ENCODE measurements at regions not wholly inside any gene's neighbourhood (a gene's known extent, or its start where the extent isn't known, plus 50 kb on each side); places are given as distances from the start of the nearest gene placed in this dataset.
"Not testable (repeated sequence)": the region's sequence is repeated elsewhere in the genome, so short reads cannot be mapped to it uniquely, and the experiment has no call there.

DNA sequence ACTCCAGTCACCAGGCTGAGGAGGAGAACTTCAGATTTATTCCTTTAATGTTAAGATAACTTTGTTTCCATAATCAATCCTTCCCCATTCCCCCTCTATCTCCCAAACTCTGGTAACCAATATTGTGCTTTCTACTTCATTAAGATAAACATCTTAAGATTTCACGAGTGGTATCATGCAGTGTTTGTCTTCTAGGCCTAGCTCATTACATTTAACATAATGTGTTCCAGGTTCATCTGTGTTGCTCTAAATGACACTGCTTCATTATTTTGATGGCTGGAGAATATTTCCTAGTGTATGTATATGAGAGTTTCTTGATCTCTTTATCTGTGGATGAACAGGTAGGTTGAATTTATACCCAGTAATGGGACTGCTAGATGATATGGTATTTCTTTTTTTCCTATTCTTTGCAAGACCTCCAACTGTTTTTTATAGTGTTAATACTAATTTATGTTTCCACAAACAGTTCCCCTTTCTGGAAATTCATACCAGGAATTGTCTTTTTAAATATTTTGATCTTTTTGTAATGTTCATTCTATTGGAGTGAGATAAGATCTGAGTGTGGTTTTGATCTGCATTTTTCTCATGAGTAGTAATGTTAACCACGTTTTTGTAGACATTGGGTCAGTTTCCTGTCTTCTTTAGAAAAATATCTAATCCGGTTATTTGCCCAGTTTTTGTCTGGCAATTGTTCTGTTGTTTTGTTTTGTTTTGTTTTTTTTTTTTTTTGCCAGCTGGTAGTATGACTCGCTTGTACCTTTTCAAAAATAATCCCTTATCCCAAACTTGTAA lies 97.3 kb downstream of the POTEH start:
- DNase-seq; H3K4me3 ChIP-seq; H3K27ac ChIP-seq; H3K27me3 ChIP-seq (replicated peaks in 1 of 7); H3K36me3 ChIP-seq; H3K9me3 ChIP-seq; H3K4me1 ChIP-seq; intact Hi-C loops (cut with DNase I; ENCODE audit: low total_unique reads): not testable (repeated sequence)
- 36 to 50% (median 45%) methylated on average over 3 to 4 of the region's 4 CpGs for WGBS, 5 donors

DNA sequence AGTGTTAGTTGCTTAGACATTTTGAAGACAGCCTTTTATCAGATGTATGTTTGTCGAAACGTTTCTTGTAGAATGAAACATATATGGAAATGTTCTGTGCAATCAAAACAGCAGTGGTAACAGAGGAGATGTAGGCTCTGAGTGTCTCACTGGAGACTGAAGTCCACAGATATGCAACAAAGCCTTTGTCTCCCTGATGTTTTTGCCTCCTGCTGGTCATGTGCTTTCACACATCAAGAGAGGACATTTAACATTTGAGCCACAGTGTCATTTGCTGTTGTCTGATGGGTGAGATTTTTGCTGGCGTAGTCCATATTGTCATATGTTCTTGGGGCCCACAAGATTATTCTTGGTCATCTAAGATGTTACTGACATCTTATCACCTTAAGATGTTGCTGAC lies 101.7 kb downstream of the POTEH start:
- H3K27ac ChIP-seq; H3K27me3 ChIP-seq (replicated peaks in 1 of 7); H3K9me3 ChIP-seq; intact Hi-C loops (cut with DNase I; ENCODE audit: low total_unique reads); H3K4me3 ChIP-seq; H3K4me1 ChIP-seq; DNase-seq; H3K36me3 ChIP-seq: not testable (repeated sequence)
- 71 to 94% (median 91%) methylated on average over 1 of the region's 3 CpGs; no CpG with 5 or more reads in 1 of the 5 donors for whole genome bisulfite sequencing, 5 donors

DNA sequence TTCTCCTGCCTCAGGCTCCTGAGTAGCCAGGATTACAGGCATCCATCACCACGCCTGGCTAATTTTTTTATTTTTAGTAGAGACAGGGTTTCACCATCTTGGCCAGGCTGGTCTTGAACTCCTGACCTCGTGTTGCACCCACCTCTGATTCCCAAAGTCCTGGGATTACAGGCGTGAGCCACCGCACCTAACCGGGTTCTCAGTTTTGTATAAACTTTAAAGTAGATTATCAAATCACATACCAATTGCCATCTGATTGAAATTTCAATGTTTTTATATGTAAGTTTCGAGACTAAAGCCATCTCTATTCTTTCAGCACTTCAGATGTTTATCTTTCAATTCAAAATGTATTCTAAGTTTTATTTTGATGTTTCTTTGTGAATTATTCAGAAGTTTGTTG lies 110.1 kb downstream of the POTEH start:
- DNase-seq; H3K9me3 ChIP-seq; H3K36me3 ChIP-seq; intact Hi-C loops (cut with DNase I; ENCODE audit: low total_unique reads); H3K27ac ChIP-seq; H3K27me3 ChIP-seq (replicated peaks in 1 of 7); H3K4me3 ChIP-seq; H3K4me1 ChIP-seq: not testable (repeated sequence)
- WGBS, 5 donors: 17 to 78% (median 69%) methylated on average over 1 to 4 of the region's 6 CpGs

DNA sequence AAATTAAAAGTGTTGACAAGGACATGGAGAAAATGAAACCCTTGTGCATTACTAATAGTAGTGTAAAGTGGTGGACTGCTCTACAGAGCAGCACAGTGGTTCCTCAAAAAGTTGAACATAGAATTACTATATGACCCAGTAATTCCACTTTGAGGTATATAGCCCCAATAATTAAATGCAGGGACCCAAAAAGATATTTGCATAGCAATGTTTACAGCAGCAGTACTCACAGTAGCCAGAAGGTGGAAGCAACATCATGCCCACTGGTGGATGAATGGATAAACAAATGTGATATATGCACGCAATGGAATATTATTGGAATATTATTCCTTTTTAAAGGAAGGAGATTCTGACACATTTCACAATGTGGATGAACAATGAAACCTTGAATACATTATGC lies 121.3 kb downstream of the POTEH start:
- DNase-seq; intact Hi-C loops (cut with DNase I; ENCODE audit: low total_unique reads); H3K36me3 ChIP-seq; H3K9me3 ChIP-seq; H3K27ac ChIP-seq; H3K4me3 ChIP-seq; H3K4me1 ChIP-seq; H3K27me3 ChIP-seq (replicated peaks in 1 of 7): not testable (repeated sequence)
- WGBS, 5 donors: 50 to 69% methylated on average over 1 of the region's 1 CpG; no CpG with 5 or more reads in 3 of the 5 donors
- TF ChIP-seq, protein P1, sequence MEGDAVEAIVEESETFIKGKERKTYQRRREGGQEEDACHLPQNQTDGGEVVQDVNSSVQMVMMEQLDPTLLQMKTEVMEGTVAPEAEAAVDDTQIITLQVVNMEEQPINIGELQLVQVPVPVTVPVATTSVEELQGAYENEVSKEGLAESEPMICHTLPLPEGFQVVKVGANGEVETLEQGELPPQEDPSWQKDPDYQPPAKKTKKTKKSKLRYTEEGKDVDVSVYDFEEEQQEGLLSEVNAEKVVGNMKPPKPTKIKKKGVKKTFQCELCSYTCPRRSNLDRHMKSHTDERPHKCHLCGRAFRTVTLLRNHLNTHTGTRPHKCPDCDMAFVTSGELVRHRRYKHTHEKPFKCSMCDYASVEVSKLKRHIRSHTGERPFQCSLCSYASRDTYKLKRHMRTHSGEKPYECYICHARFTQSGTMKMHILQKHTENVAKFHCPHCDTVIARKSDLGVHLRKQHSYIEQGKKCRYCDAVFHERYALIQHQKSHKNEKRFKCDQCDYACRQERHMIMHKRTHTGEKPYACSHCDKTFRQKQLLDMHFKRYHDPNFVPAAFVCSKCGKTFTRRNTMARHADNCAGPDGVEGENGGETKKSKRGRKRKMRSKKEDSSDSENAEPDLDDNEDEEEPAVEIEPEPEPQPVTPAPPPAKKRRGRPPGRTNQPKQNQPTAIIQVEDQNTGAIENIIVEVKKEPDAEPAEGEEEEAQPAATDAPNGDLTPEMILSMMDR (IDR thresholded peaks at IDR 0.05 in 8 of 11, conservative IDR thresholded peaks at IDR 0.05 in 3 of 11): peak in 1 of 11 experiments; percentile 17

DNA sequence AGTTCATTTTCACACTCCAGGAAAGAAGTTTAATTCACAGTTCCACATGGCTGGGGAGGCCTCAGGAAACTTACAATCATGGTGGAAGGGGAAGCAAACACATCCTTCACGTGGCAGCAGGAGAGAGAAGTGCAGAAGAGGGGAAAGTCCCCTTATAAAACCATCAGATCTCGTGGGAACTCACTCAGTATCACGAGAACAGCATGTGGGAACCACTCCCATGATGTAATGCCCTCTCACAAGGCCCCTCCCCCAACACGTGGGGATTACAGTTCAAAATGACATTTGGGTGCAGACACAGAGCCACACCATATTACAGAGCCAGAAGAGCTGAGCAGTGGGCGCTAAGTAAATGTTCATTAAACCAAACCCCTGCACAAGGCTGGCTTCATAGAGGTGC lies 126.0 kb downstream of the POTEH start:
- H3K9me3 ChIP-seq; H3K4me1 ChIP-seq; H3K36me3 ChIP-seq; H3K27ac ChIP-seq; H3K4me3 ChIP-seq; intact Hi-C loops (cut with DNase I; ENCODE audit: low total_unique reads); H3K27me3 ChIP-seq (replicated peaks in 1 of 7); DNase-seq: not testable (repeated sequence)
- no CpG with 5 or more reads among the region's 5 CpGs for WGBS, 5 donors

DNA sequence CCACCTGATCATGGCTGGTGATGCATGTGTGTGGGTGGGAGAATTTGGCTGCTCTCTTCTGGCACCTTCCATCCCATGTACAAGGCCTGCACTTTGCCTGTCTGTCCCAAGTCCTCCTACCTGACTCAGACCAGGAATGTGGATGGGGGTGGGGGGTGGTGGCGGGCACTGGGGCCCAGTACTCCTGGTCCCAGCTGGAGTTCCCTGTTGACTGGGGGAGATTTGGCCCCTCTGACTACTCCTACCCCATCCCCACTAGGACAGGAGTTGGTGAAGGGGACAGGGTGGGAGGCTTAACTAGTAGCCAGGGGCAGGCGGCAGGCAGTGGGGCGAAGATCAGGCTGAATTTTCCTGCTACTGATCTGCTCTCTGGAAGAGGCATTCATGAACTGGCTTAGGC lies 126.6 kb downstream of the POTEH start:
- intact Hi-C loops (cut with DNase I; ENCODE audit: low total_unique reads); H3K4me3 ChIP-seq; H3K36me3 ChIP-seq; H3K9me3 ChIP-seq; H3K4me1 ChIP-seq; H3K27me3 ChIP-seq (replicated peaks in 1 of 7); H3K27ac ChIP-seq: not testable (repeated sequence)
- peak; percentile 62 for DNase-seq
- 36 to 64% (median 57%) methylated on average over 1 to 3 of the region's 3 CpGs for whole genome bisulfite sequencing, 5 donors

DNA sequence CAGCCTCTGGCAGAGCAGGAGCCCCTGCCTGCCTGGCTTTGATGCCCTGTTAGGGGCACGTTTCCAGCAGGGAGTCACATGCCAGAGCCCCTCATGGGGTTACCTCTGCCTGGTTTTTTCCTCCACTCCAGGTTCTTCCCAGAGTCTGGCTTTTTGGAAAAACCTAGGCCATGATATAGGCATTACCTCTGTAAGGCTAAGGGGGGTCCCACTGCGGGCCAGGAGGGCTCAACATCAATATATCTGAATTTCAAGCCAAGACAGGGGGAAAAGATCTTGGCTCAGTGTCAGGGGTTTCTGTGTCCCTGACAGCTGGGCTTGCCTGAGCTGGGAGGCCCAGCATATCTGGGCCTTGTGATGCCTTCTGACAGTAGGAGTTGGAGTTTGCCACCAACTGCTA lies 127.4 kb downstream of the POTEH start:
- H3K27me3 ChIP-seq (replicated peaks in 1 of 7); H3K27ac ChIP-seq; intact Hi-C loops (cut with DNase I; ENCODE audit: low total_unique reads); H3K9me3 ChIP-seq; H3K4me1 ChIP-seq; H3K36me3 ChIP-seq; H3K4me3 ChIP-seq: not testable (repeated sequence)
- 30 to 44% (median 39%) methylated on average over 1 of the region's 2 CpGs; no CpG with 5 or more reads in 1 of the 5 donors for WGBS, 5 donors
- peak; percentile 62 for DNase-seq

DNA sequence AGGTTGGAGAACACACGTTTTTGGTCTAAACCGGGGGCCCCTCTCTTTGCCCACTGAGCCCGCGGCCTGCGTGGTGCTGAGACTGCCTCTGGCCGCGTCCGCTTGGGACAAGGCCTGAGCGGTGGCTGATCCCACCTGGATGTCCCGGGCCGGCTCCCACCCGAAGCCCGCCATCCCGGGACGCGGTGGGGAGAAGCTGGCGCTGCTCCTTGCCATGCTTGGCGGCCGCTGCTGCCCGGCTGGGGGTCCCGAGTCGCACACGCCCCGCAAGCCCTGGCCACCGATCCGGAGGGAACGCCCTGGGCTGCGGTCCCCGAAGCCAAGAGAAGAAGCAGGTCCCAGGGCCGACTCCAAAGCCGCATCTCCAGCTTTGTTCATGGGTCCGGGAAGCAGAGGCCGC lies 130.1 kb downstream of the POTEH start:
- H3K4me1 ChIP-seq; H3K4me3 ChIP-seq; intact Hi-C loops (cut with DNase I; ENCODE audit: low total_unique reads); H3K36me3 ChIP-seq; H3K27ac ChIP-seq; DNase-seq; H3K27me3 ChIP-seq (replicated peaks in 1 of 7); H3K9me3 ChIP-seq: not testable (repeated sequence)
- WGBS, 5 donors: 78 to 83% methylated on average over 9 to 16 of the region's 33 CpGs; no CpG with 5 or more reads in 3 of the 5 donors

DNA sequence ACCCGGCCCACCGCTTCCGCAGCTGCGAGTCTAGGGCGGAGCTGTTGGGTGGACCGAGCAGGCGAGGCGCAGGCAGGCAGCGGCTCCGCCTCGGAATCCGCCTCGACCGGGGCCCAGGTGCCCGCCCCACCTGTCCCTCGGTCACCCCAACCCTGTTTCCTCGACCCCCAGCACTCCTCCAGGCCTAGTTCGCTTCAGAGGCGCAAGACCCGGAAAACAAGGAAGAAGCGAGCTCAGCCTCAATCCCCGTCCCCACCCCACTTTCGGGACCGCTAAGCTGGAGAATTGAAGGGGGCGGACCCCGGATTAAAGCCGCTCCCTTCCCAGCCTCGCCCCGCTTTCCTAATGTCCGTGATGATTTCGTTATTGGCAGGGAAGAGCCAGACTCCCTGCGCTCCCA lies 131.3 kb downstream of the POTEH start:
- H3K4me1 ChIP-seq; H3K9me3 ChIP-seq; H3K4me3 ChIP-seq; intact Hi-C loops (cut with DNase I; ENCODE audit: low total_unique reads); H3K27me3 ChIP-seq (replicated peaks in 1 of 7); H3K27ac ChIP-seq; H3K36me3 ChIP-seq: not testable (repeated sequence)
- WGBS, 5 donors: 73 to 84% (median 80%) methylated on average over 6 to 10 of the region's 32 CpGs; no CpG with 5 or more reads in 2 of the 5 donors
- peak; percentile 52 for DNase-seq

DNA sequence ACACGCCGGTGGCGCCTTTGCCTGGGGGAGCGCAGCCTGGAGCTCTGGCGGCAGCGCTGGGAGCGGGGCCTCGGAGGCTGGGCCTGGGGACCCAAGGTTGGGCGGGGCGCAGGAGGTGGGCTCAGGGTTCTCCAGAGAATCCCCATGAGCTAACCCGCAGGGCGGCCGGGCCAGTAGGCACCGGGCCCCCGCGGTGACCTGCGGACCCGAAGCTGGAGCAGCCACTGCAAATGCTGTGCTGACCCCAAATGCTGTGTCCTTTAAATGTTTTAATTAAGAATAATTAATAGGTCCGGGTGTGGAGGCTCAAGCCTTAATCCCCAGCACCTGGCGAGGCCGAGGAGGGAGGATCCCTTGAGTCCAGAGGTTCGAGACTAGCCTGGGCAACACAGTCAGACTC lies 132.2 kb downstream of the POTEH start:
- WGBS, 5 donors: 82 to 92% (median 87%) methylated on average over 4 to 8 of the region's 22 CpGs; no CpG with 5 or more reads in 2 of the 5 donors
- H3K4me1 ChIP-seq; intact Hi-C loops (cut with DNase I; ENCODE audit: low total_unique reads); H3K27me3 ChIP-seq (replicated peaks in 1 of 7); H3K36me3 ChIP-seq; H3K27ac ChIP-seq; H3K9me3 ChIP-seq; DNase-seq; H3K4me3 ChIP-seq: not testable (repeated sequence)
